K562 (cell line): ENCODE measurements at regions not wholly inside any gene's neighbourhood (a gene's known extent, or its start where the extent isn't known, plus 50 kb on each side); places are given as distances from the start of the nearest gene placed in this dataset.

ENCODE experiments used
- ATAC-seq: fragments of 200-7000 bp; cut with Tn5 transposase; 3 replicates; pipeline ENCODE4 v1.9.1; 2020; ENCODE audit warnings: moderate library complexity
- BruUV-seq: library from RNA; stranded (reverse); fragments of 400-500 nt; replicated peaks from 2 replicates; lab custom pipeline; 2021; lab: Mats Ljungman, UMichigan
- CTCF ChIA-PET: fragments of 300-600 bp; formaldehyde crosslinking; extraction: SDS; loops from one replicate; lab custom pipeline; 2021; ENCODE audit warnings: low intra/inter-chr PET ratio; lab: Yijun Ruan, JAX
- POLR2A ChIA-PET: fragments of 300-600, 350-650 bp; sonication (Branson Sonifier 250); formaldehyde crosslinking; extraction: SDS; loops from one replicate; lab custom pipeline; 2021; ENCODE audit warnings: antibody characterized with exemption, inconsistent platforms; lab: Yijun Ruan, JAX
- DNase-seq, 4 experiments: peaks; one replicate each; pipeline versions ENCODE4 v3.0.0 to v3.0.0-alpha.2; 2011 to 2018; ENCODE audit warnings: low spot score in 3 of 4, mixed read lengths in 3 of 4; ENCODE audit errors: extremely low read depth in 1 of 4
- FAIRE-seq: peaks from 2 replicates; lab custom pipeline; 2011; peaks lifted over from hg19 to GRCh38; lab: Jason Lieb, UNC
- H2AFZ ChIP-seq: 2 replicates; pipeline ENCODE4 v1.6.0; 2011; ENCODE audit warnings: low read depth, low read length, control low read depth, inconsistent platforms
- H3K27ac ChIP-seq: fragments of 200-600 bp; 3 replicates; pipeline ENCODE4 v1.8.0; 2011; ENCODE audit warnings: low read depth, mild to moderate bottlenecking, control low read depth, inconsistent platforms, low read length, moderate library complexity, mixed read lengths; ENCODE audit errors: extremely low read depth
- H3K27me3 ChIP-seq, 2 experiments: fragments of 300-600 bp in 1 of 2; 2 replicates in 1 of 2; 3 replicates in 1 of 2; pipeline versions ENCODE4 v1.6.0 to v1.8.0; 2011; ENCODE audit warnings: inconsistent platforms in 2 of 2, low read length in 2 of 2, mild to moderate bottlenecking in 1 of 2, mixed read lengths in 1 of 2, moderate library complexity in 1 of 2; ENCODE audit not compliant: control insufficient read depth in 2 of 2, insufficient read depth in 2 of 2
- H3K36me3 ChIP-seq: fragments of 300-600 bp; 3 replicates; pipeline ENCODE4 v1.8.0; 2011; ENCODE audit warnings: mild to moderate bottlenecking, low read length, inconsistent platforms; ENCODE audit not compliant: control insufficient read depth, insufficient read depth
- H3K4me1 ChIP-seq, 2 experiments: fragments of 200-600 bp in 1 of 2; replicated peaks in 1 of 2; 2 replicates in 1 of 2; 3 replicates in 1 of 2; pipeline versions ENCODE4 v1.5.1 to v1.8.0; 2011; ENCODE audit warnings: inconsistent platforms in 2 of 2, low read length in 2 of 2, mild to moderate bottlenecking in 1 of 2, mixed read lengths in 1 of 2, moderate library complexity in 1 of 2; ENCODE audit not compliant: control insufficient read depth in 2 of 2, insufficient read depth in 2 of 2
- H3K4me2 ChIP-seq: 2 replicates; pipeline ENCODE4 v1.6.1; 2011; ENCODE audit warnings: low read length, control low read depth, inconsistent platforms, mixed read lengths; ENCODE audit not compliant: insufficient read depth
- H3K4me3 ChIP-seq: fragments of 200-600 bp; sonication (generic), shearing (Covaris generic); 2 replicates; pipeline ENCODE4 v1.5.1; 2016; ENCODE audit warnings: control low read depth, inconsistent platforms
- H3K79me2 ChIP-seq: fragments of 200-600 bp; 3 replicates; pipeline ENCODE4 v1.8.0; 2011; ENCODE audit warnings: low read length, inconsistent platforms; ENCODE audit not compliant: control insufficient read depth, insufficient read depth
- H3K9ac ChIP-seq, 2 experiments: 2 replicates each; pipeline versions ENCODE4 v1.6.0 to v1.6.1; 2011; ENCODE audit warnings: low read depth in 2 of 2, low read length in 2 of 2, control low read depth in 1 of 2, inconsistent platforms in 1 of 2, mild to moderate bottlenecking in 1 of 2, mixed read lengths in 1 of 2; ENCODE audit not compliant: insufficient read depth in 1 of 2
- H3K9me1 ChIP-seq: one replicate; pipeline ENCODE4 v1.6.0; 2011; ENCODE audit warnings: inconsistent platforms, mild to moderate bottlenecking, low read length, moderate library complexity; ENCODE audit not compliant: control insufficient read depth, insufficient read depth
- H3K9me3 ChIP-seq: replicated peaks from 2 replicates; pipeline ENCODE4 v1.5.1; 2011; ENCODE audit warnings: low read depth, low read length, inconsistent platforms; ENCODE audit not compliant: control insufficient read depth, insufficient read depth
- H4K20me1 ChIP-seq: replicated peaks from 2 replicates; pipeline ENCODE4 v1.6.1; 2011; ENCODE audit warnings: low read length, inconsistent platforms, mixed read lengths; ENCODE audit not compliant: control insufficient read depth, insufficient read depth
- CXXC5 ChIP-seq: fragments of 250-450 bp; sonication (Bioruptor Pico); IDR thresholded peaks from 2 replicates; pipeline ENCODE4 v1.8.0; 2022; ENCODE audit warnings: inconsistent platforms, mild to moderate bottlenecking, moderate library complexity
- HSF4 ChIP-seq: fragments of 250-450 bp; sonication (Bioruptor Pico); IDR thresholded peaks from 2 replicates; pipeline ENCODE4 v2.1.2; 2022; ENCODE audit warnings: mild to moderate bottlenecking, moderate library complexity, borderline replicate concordance
- KAT2B ChIP-seq: IDR thresholded peaks from one replicate; pipeline ENCODE4 v1.6.1; 2012; ENCODE audit warnings: low read depth, mild to moderate bottlenecking, control low read depth, inconsistent platforms, low read length, moderate library complexity
- MAFF ChIP-seq: IDR thresholded peaks from 2 replicates; pipeline ENCODE4 v1.6.1; 2012; ENCODE audit warnings: low read length, improper control_type of control experiment
- MAZ ChIP-seq, 2 experiments: fragments of 450-650 bp in 1 of 2; sonication (generic) in 1 of 2; formaldehyde crosslinking; IDR thresholded peaks in 1 of 2; conservative IDR thresholded peaks in 1 of 2; 2 replicates each; pipeline versions ENCODE4 v1.4.0 to v1.5.0; 2020; ENCODE audit warnings: mild to moderate bottlenecking in 1 of 2, missing genetic modification reagents in 1 of 2
- RBM39 ChIP-seq: fragments of 200-400 bp; formaldehyde crosslinking; optimal IDR thresholded peaks from 2 replicates; pipeline ENCODE3; 2018; ENCODE audit warnings: low read depth, low read length
- SLC30A9 ChIP-seq: fragments of 250-450 bp; sonication (Bioruptor Pico); IDR thresholded peaks from 2 replicates; pipeline ENCODE4 v1.8.0; 2022; ENCODE audit warnings: mild to moderate bottlenecking, moderate library complexity
- SMAD4 ChIP-seq: fragments of 250-450 bp; sonication (Bioruptor Pico); conservative IDR thresholded peaks from 2 replicates; pipeline ENCODE4 v1.8.0; 2021; ENCODE audit warnings: inconsistent platforms, mild to moderate bottlenecking, moderate library complexity
- SNRNP70 ChIP-seq: fragments of 200-400 bp; formaldehyde crosslinking; optimal IDR thresholded peaks from 2 replicates; pipeline ENCODE3; 2017; ENCODE audit warnings: low read depth, low read length
- XRCC4 ChIP-seq: IDR thresholded peaks from one replicate; pipeline ENCODE4 v1.6.1; 2011; ENCODE audit not compliant: insufficient read depth, insufficient read length; ENCODE audit errors: extremely low read depth
- ZFP30 ChIP-seq: fragments of 250-450 bp; sonication (Bioruptor Pico); IDR thresholded peaks from 2 replicates; pipeline ENCODE4 v1.8.0; 2022; ENCODE audit warnings: moderate library complexity, mild to moderate bottlenecking, inconsistent platforms, borderline replicate concordance
- ZFP36 ChIP-seq: fragments of 150-350 bp; IDR thresholded peaks from 2 replicates; pipeline ENCODE4 v1.6.1; 2018; ENCODE audit warnings: low read length, low read depth; ENCODE audit not compliant: partially characterized antibody
- ZNF134 ChIP-seq: fragments of 250-450 bp; sonication (Bioruptor Pico); conservative IDR thresholded peaks from 2 replicates; pipeline ENCODE4 v1.4.0; 2020
- WGBS: fragments of 100-300 bp; shearing (Covaris generic); methylation state at CpG from one replicate; pipeline ENCODE4 v1.1.6; 2016; ENCODE audit warnings: low coverage, mixed read lengths; ENCODE audit not compliant: insufficient coverage; ENCODE audit errors: missing lambda C conversion rate; 5-methylcytosine and 5-hydroxymethylcytosine counted together
- in situ Hi-C: fragments of 300-500 bp; cut with MboI; formaldehyde crosslinking; loops from 4 replicates; pipeline ENCODE4 v1.15.0; 2018; ENCODE audit warnings: inconsistent platforms, mixed read lengths
- intact Hi-C: fragments of 100-400 bp; cut with micrococcal nuclease; formaldehyde crosslinking; loops from 2 replicates; pipeline ENCODE4 v1.14.2; 2022
- TF ChIP-seq, protein P1 (sequence below): fragments of 250-450 bp; sonication (Bioruptor Pico); IDR thresholded peaks from 2 replicates; pipeline ENCODE4 v1.4.0; 2020

DNA sequence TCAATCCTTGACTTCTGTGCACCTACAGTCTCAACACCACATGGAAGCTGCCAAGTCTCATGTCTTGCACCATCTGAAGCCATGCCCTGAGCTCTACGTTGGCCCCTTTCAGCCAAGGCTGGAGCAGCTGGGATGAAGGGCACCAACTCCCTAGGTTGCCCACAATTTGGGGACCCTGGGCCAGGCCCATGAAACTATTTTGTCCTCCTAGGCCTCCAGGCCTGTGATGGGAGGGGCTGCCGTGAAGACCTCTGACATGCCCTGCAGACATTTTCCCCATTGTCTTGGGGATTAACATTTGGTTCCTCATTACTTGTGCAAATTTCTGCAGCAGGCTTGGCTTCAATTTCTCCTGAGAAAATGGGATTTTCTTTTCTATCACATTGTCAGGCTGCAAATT, 285.1 kb downstream of the DTWD2 start:
- H3K27me3 ChIP-seq: no peaks in the 10 kb centered on the region
- no peaks in the 10 kb centered on the region for H3K9me3 ChIP-seq
- H3K4me1 ChIP-seq: no peaks in the 10 kb centered on the region
- H3K79me2 ChIP-seq: no peaks in the 10 kb centered on the region
- intact Hi-C loops: no loop called here
- BruUV-seq: no TSS peak
- no peak overlapping the region for H3K4me3 ChIP-seq
- no peaks in the 10 kb centered on the region for H3K36me3 ChIP-seq
- 0% methylated on average over 2 of the region's 2 CpGs for WGBS
- no peak overlapping the region for H3K9ac ChIP-seq
- H3K27ac ChIP-seq: no peak overlapping the region
- TF ChIP-seq ZNF134 (CRISPR knock-in tag) (no peak), SNRNP70 (no peak), ZFP36 (peak; percentile 53), RBM39 (no peak), XRCC4 (no peak), CXXC5 (CRISPR knock-in tag) (no peak), SMAD4 (CRISPR knock-in tag) (no peak), KAT2B (no peak)
- ChIA-PET CTCF (no interaction called here), POLR2A (no interaction called here)
- FAIRE-seq (no peak), ATAC-seq (no peak), DNase-seq (no peak)
- H3K4me2 ChIP-seq: no peak overlapping the region
- H4K20me1 ChIP-seq: no peaks in the 10 kb centered on the region
- no peak overlapping the region for H2AFZ ChIP-seq
- in situ Hi-C loops: no loop called here
- no peaks in the 10 kb centered on the region for H3K9me1 ChIP-seq

DNA sequence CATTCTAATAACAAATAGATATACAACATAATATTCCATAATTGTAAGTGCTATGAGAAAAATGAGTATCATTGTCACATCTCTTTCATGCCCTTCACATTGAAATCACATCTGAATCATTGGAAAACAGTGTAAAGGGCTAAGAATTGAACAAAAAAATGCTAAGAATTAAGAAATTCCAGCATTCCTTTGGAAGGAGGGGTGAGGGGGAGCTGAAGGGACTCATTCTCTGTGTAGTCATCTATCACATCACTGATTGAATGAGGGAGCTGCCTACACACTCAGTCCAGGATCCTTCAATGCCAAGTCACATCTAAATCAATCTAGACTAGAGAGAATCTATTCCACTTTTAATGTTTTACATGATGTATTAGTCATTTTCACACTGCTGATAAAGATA, 286.6 kb downstream of the DTWD2 start:
- no peak overlapping the region for H3K27ac ChIP-seq
- no peaks in the 10 kb centered on the region for H3K4me1 ChIP-seq
- no TSS peak for BruUV-seq
- no peak overlapping the region for H3K4me2 ChIP-seq
- no peaks in the 10 kb centered on the region for H3K36me3 ChIP-seq
- in situ Hi-C loops (no loop called here), intact Hi-C loops (no loop called here)
- H3K27me3 ChIP-seq: no peaks in the 10 kb centered on the region
- POLR2A ChIA-PET: interaction anchor here (0.7 kb wide), 1 partner anchor 9 kb away, joined by 3 read pairs; no protein-coding TSS in a partner anchor
- no peaks in the 10 kb centered on the region for H3K9me3 ChIP-seq
- FAIRE-seq (no peak), ATAC-seq (no peak), DNase-seq (no peak)
- H3K9ac ChIP-seq: no peak overlapping the region
- H3K4me3 ChIP-seq: no peak overlapping the region
- no peaks in the 10 kb centered on the region for H3K9me1 ChIP-seq
- no peaks in the 10 kb centered on the region for H3K79me2 ChIP-seq
- no peak overlapping the region for H2AFZ ChIP-seq
- no peaks in the 10 kb centered on the region for H4K20me1 ChIP-seq
- CTCF ChIA-PET: no interaction called here
- TF ChIP-seq HSF4: no peak
- no peak for TF ChIP-seq MAZ (CRISPR knock-in tag; conservative IDR thresholded peaks at IDR 0.05 in 1 of 2, IDR thresholded peaks at IDR 0.05 in 1 of 2)
- no peak for TF ChIP-seq MAFF
- no peak for TF ChIP-seq SLC30A9 (CRISPR knock-in tag)
- TF ChIP-seq, protein P1, sequence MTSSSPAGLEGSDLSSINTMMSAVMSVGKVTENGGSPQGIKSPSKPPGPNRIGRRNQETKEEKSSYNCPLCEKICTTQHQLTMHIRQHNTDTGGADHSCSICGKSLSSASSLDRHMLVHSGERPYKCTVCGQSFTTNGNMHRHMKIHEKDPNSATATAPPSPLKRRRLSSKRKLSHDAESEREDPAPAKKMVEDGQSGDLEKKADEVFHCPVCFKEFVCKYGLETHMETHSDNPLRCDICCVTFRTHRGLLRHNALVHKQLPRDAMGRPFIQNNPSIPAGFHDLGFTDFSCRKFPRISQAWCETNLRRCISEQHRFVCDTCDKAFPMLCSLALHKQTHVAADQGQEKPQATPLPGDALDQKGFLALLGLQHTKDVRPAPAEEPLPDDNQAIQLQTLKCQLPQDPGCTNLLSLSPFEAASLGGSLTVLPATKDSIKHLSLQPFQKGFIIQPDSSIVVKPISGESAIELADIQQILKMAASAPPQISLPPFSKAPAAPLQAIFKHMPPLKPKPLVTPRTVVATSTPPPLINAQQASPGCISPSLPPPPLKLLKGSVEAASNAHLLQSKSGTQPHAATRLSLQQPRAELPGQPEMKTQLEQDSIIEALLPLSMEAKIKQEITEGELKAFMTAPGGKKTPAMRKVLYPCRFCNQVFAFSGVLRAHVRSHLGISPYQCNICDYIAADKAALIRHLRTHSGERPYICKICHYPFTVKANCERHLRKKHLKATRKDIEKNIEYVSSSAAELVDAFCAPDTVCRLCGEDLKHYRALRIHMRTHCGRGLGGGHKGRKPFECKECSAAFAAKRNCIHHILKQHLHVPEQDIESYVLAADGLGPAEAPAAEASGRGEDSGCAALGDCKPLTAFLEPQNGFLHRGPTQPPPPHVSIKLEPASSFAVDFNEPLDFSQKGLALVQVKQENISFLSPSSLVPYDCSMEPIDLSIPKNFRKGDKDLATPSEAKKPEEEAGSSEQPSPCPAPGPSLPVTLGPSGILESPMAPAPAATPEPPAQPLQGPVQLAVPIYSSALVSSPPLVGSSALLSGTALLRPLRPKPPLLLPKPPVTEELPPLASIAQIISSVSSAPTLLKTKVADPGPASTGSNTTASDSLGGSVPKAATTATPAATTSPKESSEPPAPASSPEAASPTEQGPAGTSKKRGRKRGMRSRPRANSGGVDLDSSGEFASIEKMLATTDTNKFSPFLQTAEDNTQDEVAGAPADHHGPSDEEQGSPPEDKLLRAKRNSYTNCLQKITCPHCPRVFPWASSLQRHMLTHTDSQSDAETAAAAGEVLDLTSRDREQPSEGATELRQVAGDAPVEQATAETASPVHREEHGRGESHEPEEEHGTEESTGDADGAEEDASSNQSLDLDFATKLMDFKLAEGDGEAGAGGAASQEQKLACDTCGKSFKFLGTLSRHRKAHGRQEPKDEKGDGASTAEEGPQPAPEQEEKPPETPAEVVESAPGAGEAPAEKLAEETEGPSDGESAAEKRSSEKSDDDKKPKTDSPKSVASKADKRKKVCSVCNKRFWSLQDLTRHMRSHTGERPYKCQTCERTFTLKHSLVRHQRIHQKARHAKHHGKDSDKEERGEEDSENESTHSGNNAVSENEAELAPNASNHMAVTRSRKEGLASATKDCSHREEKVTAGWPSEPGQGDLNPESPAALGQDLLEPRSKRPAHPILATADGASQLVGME (CRISPR knock-in tag): no peak
- TF ChIP-seq ZFP30: no peak
